T follicular helper cell (primary cell): ENCODE measurements at regions not wholly inside any gene's neighbourhood (a gene's known extent, or its start where the extent isn't known, plus 50 kb on each side); places are given as distances from the start of the nearest gene placed in this dataset.
"Not testable (repeated sequence)": the region's sequence is repeated elsewhere in the genome, so short reads cannot be mapped to it uniquely, and the experiment has no call there.

Experiments used
- DNase-seq: peaks from one replicate; pipeline ENCODE4 v3.0.0-alpha.2; 2020; ENCODE audit warnings: low read depth

DNA sequence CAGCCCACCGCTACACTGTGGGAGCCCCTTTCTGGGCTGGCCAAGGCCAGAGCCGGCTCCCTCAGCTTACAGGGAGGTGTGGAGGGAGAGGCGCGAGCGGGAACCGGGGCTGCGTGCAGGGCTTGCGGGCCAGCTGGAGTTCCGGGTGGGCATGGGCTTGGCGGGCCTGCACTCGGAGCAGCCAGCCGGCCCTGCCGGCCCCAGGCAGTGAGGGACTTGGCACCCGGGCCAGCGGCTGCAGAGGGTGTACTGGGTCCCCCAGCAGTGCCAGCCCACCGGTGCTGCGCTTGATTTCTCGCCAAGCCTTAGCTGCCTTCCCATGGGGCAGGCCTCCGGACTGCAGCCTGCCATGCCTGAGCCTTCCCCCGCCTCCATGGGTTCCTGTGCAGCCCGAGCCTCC is 306.2 kb downstream of the PPP4R3C start:
- not testable (repeated sequence) for DNase-seq

DNA sequence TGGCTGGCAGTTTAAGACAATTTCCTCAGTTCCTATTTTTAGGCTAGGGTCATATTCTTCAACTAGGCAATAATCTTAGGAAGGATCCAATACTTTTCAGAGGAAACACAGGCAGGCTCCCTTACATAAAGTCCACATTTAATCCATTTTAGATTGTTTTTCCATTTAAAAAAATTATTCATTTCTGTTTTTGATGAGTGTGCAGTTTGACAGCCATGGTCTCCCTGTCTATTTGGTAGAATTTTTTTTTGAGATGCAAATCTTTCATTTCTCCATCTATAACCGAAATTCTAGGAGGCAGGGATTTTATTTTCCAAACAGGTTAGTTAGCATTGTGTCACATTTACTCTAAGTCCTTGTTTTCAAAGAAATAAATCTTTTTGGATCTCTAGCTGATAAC is 326.8 kb downstream of the PPP4R3C start:
- DNase-seq: no peak

DNA sequence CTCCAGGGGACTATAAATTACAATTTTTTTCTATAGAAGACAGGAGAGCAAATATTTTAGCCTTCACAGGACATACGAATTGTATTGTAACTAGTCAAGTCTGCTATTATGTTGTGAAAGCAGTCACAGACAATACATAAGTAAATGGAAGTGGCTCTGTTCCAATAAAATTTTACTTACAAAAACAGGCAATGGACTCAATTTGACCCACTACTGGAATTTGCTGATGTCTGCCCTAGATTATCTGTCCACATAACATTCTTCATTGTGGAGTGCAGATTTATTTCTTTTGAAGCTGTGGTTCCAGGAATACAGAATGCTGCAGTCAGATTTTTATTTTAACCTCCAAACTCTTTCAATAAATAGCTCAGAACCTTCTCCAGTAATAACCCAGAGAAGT is 330.3 kb downstream of the PPP4R3C start:
- DNase-seq: no peak

DNA sequence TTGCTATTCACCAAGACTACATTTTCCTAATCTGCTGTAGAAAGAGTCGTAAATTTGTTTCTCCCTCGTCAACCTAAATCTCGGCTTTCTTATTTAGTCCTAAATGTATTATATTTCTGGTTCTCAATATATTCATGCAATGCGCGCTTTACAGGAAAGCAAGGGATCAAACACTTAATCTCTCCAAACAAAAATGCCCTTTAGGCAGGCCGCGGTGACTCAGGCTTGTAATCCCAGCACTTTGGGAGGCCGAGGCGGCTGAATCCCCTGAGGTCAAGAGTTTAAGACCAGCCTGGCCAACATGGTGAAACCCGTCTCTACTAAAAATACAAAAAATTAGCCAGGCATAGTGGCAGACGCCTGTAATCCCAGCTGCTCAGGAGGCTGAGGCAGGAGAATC is 376.0 kb downstream of the PPP4R3C start:
- not testable (repeated sequence) for DNase-seq

GRCh38 chrX:27086237-27086636 is 376.9 kb downstream of the PPP4R3C start:
- no peak for DNase-seq

- DNase-seq: no peak
These were observed 377.8 kb downstream of the PPP4R3C start for GRCh38 chrX:27085346-27085745.

GRCh38 chrX:27078371-27078770 is 384.8 kb downstream of the PPP4R3C start:
- DNase-seq: no peak

- DNase-seq: no peak
These were observed 405.3 kb downstream of the PPP4R3C start for GRCh38 chrX:27057883-27058282.

DNA sequence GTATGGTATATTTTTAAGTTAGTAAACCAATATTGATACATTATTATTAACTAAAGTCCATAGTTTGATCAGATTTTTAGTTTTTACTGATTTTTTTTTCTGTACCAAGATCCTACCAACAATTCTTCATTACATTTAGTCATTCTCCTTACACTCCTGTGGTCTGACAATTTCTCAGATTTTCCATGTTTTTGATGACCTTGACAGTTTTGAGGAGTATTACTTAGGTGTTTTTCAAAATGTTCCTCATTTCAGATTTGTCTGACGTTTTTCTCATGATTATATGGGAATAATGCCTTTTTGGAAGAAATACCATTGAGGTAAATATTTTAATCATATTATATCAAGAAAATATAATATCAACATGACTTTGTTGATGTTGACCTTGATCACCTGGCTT is 423.8 kb downstream of the PPP4R3C start:
- no peak for DNase-seq

DNA sequence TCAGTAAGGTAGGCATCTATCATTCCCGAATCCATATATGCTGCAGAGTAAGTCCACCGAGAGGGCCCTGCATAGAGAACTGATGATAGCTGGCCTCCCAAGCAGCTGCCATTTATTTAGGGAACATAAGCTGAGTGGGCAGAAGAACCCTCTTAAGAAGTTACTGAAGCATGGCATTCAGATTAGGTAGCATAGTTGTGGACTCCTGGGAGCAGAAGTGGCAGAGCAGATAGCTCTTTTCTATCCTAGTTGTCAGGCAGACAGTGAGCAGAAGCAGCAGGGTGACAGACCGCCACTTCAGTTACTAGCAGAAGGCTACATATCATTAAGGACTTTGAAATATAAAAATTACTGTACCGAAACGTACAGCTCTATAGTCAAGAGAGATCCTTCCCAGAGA is 454.7 kb downstream of the PPP4R3C start:
- DNase-seq: no peak

- DNase-seq: no peak
These were observed 463.5 kb downstream of the PPP4R3C start for GRCh38 chrX:26999634-27000033.

- DNase-seq: no peak
These were observed 504.9 kb downstream of the PPP4R3C start for GRCh38 chrX:26958261-26958660.

DNA sequence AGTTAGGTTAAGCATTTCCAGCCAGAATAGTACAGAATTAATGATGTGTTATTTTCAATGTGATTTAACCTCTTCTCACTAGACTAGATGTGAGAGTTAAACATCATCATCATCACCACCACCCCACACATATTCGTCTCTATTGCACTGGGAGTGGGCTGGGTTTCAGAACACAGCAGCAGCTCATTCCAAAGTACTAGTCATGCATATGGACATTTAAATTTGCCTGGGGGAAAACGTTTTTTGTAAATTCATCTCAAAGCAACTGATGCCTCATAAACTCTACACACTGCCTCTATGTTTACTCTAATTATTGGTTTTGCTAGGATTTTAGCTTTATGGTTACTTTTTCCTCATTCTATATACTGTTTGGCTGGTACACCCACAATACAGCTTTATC is 509.1 kb downstream of the PPP4R3C start:
- no peak for DNase-seq

DNA sequence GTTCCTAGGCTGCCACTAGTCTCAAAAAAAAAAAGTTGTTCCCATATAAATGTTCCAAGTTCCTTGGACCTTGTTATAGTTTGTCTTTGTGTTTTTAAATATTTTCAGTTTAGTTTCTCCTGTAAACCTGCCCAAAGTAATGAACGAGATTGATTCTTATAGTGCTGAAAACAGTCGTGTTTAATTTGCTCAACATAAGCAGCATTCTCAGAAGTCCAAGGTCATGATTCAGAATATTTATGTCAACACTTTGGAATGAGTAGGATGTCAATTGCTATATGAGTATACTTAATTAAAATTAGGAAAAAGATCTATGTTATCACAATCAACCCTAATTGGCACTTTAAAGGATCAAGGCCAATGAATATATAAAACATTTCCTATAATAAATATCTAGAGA is 510.9 kb downstream of the PPP4R3C start:
- no peak for DNase-seq

DNA sequence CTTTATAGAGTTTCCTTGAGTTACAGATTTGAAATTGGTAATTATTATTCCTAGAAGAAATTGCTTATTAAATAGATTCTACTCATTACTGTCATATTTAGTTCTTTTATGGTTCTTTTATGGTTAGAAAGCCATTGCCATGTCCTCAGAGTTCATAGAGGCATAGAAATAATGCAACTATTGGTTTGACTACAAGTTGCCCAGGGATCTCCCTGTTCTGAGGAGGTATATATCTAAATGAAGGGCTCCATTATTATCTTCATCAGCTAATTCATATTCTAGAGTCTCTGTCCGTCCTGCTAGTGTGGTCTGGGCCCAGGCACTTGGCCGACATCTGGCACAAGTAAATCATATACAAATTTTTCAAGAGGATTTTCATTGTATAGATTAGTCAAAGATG is 535.7 kb downstream of the PPP4R3C start:
- DNase-seq: no peak

DNA sequence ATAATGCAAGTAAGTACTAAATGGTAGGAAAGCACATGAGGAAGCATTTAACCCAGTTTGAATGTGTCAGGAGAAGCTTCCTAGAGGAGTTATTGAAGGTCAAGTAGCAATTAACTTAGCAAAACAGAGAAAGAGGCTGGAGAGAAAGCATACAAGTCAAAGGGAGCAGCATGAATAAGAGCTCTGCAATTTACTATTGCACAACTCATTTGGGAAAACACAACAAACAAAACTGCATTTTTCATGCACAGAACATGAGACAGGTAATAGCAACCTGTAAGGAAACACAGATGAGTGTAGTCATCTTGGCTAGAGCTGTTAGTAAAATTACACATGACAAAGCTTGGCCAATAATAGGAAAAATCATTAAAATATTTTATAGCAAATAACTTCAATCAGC is 538.1 kb downstream of the PPP4R3C start:
- DNase-seq: no peak

DNA sequence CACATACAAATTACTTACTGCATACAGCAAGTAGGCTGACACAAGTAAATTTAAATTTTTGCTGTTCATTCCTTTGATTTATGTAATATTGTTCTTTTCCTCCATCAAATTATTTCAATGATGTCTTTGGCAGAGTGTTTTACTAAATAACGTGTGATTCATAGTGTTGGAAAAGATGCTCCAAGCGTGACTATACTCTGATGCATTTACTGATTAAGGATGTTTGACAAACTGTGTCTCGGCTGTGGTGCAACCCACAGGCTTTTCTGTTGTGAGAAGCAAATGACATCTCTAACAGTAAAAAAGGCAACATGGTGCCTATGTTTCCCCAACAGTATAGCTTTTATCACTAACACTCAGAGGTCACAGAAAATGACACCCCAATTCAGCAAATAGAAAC is 540.9 kb downstream of the PPP4R3C start:
- DNase-seq: no peak

GRCh38 chrX:26918631-26919030 is 544.5 kb downstream of the PPP4R3C start:
- no peak for DNase-seq

DNA sequence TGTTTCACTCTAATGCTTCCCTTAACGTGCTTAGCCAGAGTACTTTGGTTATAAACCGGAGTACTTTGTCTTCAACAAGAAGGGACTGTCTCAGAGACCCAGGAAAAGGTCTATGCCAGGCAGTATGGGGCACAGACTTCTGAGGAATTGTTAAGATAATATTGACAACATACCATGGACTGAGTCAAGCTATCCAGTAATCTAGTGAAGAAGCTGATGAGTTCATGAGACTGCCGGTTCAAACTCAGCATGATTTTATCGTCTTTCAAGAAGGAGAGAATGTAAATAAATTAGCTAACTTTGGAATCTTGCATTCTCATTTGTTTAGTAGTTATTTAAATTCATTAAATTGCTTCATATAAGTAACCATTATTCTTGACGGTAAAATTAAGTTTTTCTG is 546.1 kb downstream of the PPP4R3C start:
- DNase-seq: no peak

DNA sequence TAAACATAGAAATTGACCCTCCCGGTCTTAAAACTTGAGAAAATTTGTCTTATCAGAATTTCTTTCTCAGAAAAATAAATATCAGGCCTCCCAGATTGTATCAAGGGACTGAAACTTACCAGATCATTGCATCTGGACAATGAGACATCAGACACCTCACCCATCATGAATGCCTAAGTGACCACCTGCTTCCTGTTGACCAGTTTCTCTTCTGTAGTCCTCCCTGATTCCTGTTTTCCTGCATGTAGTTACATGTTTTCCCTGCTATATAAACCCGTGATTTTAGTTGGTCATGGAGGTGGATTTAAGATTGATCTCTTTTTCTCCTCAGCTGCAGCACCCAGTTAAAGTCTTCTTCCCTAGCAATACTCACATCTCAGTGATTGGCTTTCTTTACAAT is 548.1 kb downstream of the PPP4R3C start:
- DNase-seq: no peak

DNA sequence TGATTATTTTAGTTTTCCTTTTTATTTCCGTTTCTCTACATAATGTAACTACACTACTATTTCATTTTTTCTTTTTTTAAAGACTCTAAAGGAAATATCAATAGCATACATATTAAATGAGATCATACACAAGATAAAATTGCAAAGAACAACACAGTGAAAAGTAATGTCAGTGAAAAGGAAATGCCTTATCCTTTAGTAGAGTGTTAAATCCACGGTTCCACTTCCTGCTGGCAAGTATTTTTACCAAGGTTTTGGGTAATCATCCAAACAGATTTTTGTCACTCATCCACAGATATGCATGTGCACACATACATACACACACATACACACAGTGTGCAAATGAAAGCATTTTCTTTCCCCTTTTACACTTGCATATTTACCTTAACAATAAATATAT is 548.9 kb downstream of the PPP4R3C start:
- DNase-seq: no peak

DNA sequence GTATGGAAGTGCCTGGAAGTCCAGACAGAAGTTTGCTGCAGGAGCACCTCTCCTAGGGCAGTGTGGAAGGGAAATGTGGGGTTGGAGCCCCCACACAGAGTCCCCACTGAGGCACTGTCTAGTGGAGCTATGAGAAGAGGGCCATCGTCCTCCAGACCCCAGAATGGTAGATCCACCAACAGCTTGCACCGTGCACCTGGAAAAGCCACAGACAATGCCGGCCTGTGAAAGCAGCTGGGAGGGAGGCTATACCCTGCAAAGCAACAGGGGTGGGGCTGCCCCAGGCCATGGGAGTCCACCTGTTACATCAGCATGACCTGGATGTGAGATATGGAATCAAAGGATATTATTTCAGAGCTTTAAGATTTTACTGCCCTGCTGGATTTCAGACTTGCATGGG is 551.4 kb downstream of the PPP4R3C start:
- not testable (repeated sequence) for DNase-seq

DNA sequence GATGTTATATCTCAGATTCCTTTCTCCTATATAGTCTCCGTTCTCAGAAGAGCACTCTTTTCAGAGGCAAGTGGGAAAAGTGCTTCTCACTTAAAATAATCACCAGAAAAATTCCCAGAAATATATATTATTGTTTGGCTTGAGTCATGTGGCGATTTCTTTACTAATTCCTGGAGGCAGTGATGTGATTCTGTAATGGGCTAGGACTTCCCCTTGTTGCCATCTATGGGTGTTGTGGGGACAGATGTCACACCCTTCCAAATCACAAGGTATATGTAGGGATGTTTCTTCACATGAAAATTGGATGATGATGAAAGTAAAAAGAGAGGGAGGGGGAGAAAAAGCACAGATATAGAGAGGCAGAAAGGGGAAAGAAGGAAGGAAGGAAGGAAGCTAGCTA is 553.4 kb downstream of the PPP4R3C start:
- DNase-seq: no peak

- DNase-seq: no peak
These were observed 554.9 kb downstream of the PPP4R3C start for GRCh38 chrX:26908218-26908617.

GRCh38 chrX:26889574-26889973 is 573.6 kb downstream of the PPP4R3C start:
- no peak for DNase-seq
